SW480 (cell line): ENCODE measurements at regions not wholly inside any gene's neighbourhood (a gene's known extent, or its start where the extent isn't known, plus 50 kb on each side); places are given as distances from the start of the nearest gene placed in this dataset.
A peak's percentile ranks its signal among the peaks of the same experiment; 100 is the strongest.

Experiments used
- DNase-seq: peaks from one replicate; pipeline ENCODE4 v3.0.0-alpha.2; 2016; ENCODE audit warnings: low spot score

GRCh38 chr7:424301-424935 lies 95.2 kb downstream of the PDGFA start:
- no peak for DNase-seq

GRCh38 chr7:424961-425793 lies 94.5 kb downstream of the PDGFA start:
- DNase-seq = no peak

DNA sequence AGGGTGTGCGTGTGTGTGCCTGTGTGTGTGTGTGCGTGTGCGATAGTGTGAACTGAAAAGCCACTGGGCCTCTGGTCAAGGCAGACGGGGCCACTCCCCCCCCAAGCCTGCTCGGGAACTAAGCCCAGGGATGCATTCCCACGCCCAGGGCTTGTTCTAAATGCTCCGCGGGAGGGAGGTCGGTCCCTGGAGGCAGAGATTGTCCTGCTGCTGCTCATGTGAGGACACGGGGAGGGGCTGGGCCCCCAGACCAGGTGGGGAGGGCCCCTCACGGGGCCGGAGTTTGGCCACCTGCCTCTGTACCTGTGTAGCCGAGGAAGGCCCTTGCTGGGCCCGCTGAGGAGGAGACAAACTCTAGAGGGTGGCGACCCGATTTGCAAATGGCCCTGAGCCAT lies 93.9 kb downstream of the PDGFA start:
- no peak for DNase-seq

- DNase-seq = no peak
Measured at GRCh38 chr7:426510-426909, 93.1 kb downstream of the PDGFA start.

GRCh38 chr7:427506-428103 lies 92.0 kb downstream of the PDGFA start:
- DNase-seq = no peak

DNA sequence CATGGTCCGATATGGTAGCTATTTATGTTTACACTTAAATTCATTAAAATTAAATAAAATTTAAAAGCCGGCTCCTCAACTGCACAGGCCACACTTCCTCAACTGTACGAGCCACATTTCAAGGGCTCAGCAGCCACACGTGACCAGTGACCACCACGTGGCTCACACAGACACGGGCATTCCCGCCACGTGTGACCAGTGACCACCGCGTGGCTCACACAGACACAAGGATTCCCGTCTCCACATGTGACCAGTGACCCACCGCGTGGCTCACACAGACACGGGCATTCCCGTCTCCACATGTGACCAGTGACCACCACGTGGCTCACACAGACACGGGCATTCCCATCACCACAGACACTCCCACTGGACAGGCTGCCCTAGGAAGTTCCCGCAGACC lies 91.3 kb downstream of the PDGFA start:
- DNase-seq = no peak

DNA sequence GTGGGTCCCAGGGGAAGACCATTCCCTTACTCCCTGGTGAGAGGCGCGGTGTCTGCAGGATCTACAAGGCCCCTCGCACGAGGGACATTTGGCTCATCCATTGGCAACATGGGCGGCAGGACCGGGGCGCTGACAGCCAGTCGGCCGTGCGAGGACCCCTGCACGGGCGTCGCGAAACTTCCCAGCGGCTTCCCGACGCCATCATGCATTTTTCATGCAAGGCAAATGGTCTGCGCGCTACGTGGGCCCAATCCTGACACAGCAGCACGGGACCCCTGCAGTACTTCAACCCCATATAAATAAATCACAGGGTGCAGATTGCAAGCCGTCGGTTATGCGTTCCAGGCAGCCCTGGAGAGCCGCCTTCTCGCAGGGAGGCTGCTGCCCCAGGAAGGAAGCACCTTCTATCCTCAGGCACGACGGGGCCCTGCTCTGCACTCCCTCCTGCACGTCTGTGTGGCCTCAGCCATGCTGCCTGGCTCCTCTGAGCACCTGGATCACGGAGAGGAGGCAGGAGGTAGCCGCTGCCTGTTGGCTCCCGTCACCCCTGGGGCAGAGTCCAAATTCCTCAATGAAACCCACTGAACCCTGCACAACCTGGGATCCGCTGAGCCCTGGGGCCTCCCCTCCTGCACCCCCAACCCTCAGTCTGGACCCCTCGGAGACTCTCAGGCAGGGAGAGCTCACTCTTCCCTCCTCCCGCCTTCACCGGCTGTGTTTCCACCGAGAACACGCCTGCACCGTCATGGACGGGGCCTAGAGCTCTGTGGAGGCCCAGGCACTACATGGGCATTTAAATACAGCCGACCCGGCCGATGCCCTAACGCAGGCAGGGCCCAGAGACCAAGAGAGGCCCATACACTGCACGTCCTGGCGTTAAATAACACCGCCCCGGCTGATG lies 90.5 kb downstream of the PDGFA start:
- no peak for DNase-seq

DNA sequence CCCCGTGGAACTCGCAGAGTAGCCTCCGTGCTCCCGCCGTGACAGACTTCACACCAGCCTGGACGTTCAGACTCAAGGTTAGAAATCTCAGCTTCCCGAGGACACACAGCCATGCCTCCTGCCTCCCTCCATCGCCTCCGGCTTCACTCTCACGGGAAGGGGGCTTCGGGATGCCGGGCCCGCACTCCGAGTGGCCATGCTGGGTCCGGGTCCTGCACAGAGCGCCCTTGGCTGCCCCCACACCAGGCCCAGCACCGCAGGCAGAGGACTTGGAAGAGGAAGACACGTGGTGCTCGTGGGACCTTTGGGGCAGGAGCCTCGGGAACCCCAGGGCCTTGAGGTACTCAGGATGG lies 89.8 kb downstream of the PDGFA start:
- DNase-seq = no peak

GRCh38 chr7:431041-431440 lies 88.6 kb downstream of the PDGFA start:
- no peak for DNase-seq

DNA sequence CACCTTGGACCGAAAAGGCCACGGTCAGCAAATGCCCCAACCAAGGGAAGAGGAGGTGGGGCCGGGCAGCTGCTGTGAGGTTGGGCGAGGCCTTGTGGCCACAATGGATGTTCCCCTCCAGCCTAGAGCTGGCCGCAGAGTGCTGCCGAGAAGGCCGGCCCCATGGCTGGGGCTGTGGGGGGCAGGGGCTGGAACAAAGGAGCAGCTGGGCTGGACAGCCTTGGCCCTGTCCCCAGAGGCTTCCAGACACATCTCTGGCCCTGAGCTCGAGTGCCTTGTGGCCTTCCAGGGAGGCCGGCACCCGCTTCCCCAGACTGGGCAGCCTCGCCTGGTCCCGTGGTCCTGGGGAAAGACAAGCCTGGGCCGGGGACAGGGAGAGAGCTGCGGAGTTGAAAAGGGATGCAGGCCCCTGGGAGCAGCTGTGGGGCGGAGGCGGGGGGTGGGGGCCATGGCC lies 88.0 kb downstream of the PDGFA start:
- DNase-seq = no peak

- no peak for DNase-seq
Measured at GRCh38 chr7:432256-432655, 87.4 kb downstream of the PDGFA start.

- DNase-seq = no peak
Measured at GRCh38 chr7:432933-433332, 86.7 kb downstream of the PDGFA start.

DNA sequence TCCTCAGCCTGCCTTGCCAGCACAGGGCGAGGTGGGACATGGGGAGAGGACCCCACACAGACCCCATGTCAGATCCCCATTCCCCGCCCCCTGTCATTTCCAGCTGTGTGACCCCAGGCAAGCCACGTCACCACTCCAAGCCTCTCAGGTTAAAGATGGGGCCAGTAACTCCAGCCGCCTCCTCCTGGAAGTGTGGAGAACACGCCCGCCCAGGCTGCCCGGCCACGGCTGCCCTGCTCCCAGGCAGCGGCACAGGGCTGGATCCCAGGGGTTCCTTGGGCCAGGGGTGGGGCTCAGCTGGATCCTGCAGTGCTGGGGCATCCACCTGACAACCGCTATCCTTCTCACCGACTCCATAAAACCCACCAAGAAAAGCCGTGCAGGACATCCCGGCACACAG lies 86.1 kb downstream of the PDGFA start:
- DNase-seq = no peak

DNA sequence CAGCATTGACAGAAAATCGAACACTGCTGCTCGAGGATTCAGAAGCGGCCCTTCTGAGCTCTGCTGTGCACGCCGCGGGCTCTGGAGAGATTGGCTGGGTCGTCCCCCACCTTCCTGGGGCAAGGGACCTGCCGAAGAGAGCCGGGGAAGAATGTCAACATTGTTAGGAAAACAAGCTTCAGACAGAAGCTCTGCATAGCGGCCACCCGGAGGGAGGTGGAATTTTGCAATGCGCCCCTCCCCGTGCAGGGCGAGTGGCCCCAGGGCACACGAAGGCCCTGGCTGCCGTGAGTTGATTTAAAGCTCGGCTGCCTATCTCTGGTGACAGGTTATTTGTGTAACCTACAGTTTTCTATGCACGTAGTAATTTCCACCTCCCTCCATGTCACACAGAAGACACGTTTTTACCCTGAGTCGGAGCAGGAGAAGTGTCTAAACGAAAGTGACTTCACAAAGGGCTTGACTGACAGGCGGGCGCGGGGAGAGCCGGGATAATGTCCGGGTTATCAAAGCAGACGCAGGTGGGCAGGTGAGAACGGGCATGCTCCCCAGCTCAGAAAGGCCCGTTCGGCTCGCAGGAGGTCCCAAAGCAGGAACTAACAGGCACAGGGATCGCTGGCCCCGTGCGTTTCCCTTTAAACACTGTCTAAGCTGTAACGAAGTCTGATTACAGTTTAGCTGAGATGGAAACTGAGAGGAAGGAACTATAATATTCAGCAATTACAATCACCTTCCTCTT lies 84.6 kb downstream of the PDGFA start:
- DNase-seq = peak; percentile 85

DNA sequence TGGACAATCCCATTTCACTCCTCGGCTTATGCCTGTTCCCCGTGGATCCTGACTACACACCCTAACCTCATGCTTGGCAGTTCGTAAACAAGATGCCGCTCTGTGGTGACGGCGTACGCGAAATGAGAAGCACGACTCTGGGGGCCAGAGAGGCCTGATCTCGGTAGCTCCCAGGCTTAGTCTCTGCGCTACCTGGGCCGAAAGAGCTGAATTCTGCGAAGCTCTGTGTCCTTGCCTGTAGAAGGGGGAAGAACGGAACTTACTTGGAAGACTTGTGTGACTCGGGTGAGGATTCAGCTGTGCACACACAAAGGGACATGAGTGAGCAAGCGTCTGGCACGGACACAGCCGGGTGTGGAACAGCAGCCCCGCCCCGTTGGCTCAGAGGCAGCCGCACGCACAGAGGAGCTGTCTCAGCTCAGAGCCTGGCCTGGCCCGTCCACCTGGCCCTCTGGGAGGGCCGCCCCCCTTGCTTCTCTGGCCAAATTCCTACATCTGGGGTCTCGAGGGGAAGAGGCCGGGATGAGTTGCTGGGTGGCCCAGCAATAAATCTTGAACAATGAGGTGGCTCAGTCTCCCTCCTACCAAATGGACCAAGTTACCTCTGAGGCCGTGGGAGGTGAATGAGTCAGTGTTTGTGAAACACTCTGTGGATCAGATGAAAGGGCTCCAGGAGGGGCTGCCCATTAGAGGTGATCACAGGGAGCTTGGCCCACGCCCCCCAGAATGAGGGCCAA lies 83.8 kb downstream of the PDGFA start:
- DNase-seq = peak; percentile 99

DNA sequence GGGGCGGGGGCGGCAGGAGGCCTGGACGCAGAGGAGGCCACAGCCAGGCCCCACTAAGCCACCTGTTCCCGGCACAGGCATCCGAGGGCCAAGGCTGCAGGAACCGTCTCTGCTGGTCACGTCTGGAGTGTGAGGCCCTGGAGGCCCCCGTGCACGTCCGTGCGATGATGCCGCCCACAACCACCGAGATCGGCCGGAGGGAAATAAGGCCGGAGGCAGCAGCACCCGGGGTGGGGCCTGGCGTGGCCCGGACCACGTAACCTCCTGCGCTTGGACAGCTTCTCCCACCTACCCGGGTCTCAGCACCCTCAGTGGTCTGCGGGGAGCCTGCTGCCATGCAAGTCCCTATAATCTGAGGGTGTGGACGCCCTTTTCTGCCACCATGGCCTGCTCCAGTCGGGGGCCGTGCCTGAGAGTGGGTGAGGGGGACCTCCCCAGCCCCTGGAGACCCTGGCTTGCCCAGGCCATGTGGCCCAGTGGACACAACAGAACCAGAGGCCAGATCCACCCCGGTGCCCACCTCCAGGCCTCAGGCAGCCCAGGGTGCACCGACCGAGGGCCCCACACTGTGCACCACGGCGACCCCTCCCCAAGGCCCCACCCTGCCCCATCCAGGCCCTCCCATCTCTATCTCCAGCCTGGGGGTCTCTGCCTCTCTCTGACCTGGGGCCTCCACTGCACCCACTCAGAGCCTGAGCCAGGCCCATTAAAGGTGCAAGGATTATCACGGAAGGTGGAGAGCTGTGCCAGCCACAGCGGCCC lies 83.1 kb downstream of the PDGFA start:
- no peak for DNase-seq

- peak; percentile 40 for DNase-seq
Measured at GRCh38 chr7:437329-438251, 82.1 kb downstream of the PDGFA start.

- DNase-seq = peak; percentile 66
Measured at GRCh38 chr7:438361-438760, 81.3 kb downstream of the PDGFA start.

GRCh38 chr7:438916-439315 lies 80.7 kb downstream of the PDGFA start:
- DNase-seq = no peak
